GM18498 (cell line): ENCODE measurements at regions not wholly inside any gene's neighbourhood (a gene's known extent, or its start where the extent isn't known, plus 50 kb on each side); places are given as distances from the start of the nearest gene placed in this dataset.

Source experiments
- ATAC-seq: cut with Tn5 transposase; IDR thresholded peaks from one replicate; pipeline ENCODE4 v1.9.1; 2021; ENCODE audit warnings: mild to moderate bottlenecking, moderate library complexity; ENCODE audit not compliant: unreplicated experiment

DNA sequence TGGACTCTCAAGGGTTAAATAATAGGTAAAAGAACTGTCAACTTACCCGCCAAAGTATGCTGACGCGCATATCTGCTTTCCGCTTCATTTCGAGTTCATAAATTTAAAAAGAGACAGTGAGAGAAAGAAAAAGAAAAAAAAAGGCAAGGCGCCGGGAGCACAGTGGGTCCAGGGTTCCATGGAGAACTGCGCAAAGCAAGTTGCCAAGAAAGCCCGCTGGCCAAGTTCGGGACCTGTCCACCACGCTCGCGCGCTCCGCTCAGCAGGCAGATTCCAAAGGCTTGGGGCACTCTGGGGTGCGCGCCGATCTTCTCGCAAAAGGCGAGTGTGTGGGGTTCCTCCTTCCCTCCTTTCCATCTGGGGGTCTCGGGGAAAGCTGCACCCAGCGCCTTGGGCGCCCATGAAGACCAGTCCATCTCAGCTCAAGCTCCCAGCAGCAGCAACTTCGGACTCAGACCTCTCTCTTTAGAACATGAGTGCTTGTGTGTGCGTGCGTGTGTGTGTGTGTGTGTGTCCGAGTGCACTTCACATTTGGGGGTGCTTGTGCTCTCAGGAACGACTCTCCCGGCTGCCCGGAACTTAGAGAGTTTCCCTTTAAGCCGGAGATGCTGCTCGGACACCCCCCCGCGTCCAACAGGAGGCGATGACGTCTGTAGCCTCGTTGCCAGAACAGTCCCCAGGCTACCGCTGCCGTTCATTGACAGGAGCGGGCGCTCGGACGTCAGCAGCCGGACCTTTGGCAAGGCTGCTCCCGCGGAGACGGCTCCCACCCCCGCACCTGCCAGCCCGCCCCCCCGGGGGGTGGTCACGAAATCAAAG lies 180.0 kb downstream of the TBXT start:
- ATAC-seq: no peak

GRCh38 chr6:165986914-165987482 lies 180.7 kb downstream of the TBXT start:
- no peak for ATAC-seq

- ATAC-seq: no peak
Observed at GRCh38 chr6:165986311-165986913, 181.2 kb downstream of the TBXT start.

- ATAC-seq: no peak
Observed at GRCh38 chr6:165985806-165986299, 181.8 kb downstream of the TBXT start.

DNA sequence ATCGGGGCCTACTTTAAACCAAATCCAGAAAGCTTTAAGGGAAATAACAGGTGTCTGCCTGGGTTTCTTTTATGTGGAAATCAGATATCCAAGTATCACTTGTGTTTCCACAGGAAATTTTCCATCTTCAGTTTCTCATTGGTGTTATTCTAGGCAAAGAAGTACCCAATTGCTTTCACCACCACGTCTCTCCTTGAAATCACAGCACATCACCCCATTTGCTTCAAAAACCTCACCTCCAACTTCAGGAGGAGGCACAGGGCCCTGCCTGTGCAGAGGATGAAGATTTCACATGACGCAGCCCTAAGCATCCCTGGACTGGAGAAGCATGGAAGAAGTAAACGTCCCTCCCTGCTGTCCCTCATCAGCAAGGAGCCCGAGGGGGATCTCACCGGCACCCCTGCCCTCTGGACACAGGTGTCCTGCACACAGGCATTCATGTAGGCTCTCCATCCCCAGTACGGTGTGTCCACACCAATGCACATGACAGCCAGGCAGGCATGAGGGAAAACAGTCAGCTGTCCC lies 182.3 kb downstream of the TBXT start:
- no peak for ATAC-seq

DNA sequence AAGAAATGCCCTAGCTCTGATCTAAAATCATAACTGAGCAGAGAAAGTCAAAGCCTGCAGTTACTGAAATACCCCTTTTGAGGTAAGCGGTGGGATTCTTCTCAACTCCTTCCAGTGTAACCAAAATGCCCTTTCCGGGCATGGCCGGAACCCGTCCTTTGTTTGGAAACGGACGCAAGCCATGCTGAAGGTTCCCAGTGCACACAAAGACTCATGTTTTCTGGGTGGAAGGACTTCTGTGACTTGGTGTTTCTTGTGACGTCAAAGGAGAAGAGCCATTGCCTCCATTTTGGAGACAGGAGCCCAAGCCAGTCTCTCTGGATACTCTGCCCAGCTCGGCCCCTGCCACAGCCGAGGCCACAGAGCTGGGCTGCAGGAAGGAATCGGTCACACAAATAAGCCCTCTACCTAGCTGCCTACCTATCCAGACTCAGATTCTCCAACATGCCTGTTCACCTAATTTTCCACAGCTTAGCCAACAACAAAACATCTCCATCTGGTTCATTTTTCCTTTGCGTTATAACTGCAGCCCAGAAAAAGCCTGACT lies 182.8 kb downstream of the TBXT start:
- no peak for ATAC-seq

GRCh38 chr6:165983112-165984072 lies 184.3 kb downstream of the TBXT start:
- no peak for ATAC-seq

GRCh38 chr6:165978476-165978875 lies 189.2 kb downstream of the TBXT start:
- no peak for ATAC-seq

DNA sequence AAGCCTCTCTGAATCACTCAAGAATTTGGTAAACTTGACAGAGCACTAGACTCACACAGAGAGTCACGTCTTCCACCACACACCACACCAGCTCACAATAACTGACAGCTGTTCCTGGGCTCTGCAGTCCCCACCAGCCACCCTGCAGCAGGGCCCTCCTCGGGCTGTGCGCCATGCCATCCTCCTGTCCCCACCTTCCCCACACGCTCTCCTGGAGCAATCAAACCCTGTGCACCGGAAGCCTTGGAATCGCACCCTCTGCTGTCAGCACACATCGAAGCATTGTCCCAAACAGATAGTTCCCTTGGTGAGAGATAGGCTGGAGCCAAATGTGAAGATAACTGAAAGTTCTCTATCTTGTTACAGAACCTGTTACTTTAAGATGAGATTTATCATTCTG lies 191.0 kb downstream of the TBXT start:
- ATAC-seq: no peak

- no peak for ATAC-seq
Observed at GRCh38 chr6:165974817-165975216, 192.8 kb downstream of the TBXT start.

GRCh38 chr6:165973473-165973872 lies 194.2 kb downstream of the TBXT start:
- no peak for ATAC-seq

DNA sequence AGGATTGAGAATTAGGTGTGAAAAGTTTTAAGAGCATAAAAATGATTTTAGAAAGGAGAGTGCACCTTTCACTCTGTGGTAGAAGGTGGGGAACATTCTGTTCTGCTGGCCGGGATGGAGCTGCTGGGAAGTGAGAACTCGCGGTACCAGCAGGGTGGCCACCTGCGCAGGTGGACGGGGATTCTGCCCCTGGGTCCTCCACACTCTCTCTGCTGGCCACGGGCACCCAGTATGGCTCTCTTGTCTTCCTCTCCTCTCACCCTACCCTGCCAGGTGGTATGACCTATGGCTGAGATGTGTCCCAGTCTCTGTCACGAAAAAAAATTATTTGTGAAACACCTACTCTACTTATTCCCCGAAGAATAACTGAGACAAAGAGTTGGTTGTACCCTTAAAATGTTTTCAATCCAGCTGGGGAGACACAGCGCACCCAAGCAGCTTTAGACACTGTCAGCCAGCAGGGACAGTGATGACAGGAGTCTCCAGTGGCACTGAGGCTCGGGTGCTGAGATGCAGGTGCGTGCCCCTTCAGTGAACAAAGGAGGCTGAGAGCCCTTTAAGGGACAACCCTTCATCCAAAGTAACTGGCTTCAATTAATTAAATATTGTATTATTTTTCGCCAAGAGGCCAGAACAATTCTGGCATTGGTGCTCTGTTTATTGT lies 195.4 kb downstream of the TBXT start:
- no peak for ATAC-seq

- ATAC-seq: no peak
Observed at GRCh38 chr6:165971202-165971601, 196.4 kb downstream of the TBXT start.

DNA sequence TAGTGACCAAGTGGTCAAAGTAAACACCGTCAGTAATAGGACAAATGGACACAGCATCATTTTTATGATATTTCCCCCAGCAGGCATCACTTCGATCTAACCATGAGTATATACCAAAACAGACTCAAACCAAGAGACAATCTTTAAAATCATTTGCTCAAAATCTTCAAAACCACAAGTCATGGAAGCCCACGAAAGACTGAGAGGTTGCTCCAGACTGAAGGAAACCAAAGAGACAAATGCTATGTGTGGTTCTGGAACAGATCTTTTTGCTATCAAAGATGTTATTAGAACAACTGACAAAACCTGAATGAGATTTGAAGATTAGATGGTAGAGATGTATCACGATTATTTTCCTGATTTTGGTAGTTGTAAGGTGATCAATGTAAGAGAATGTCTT lies 197.7 kb downstream of the TBXT start:
- ATAC-seq: no peak

GRCh38 chr6:165969184-165969583 lies 198.5 kb downstream of the TBXT start:
- ATAC-seq: no peak

DNA sequence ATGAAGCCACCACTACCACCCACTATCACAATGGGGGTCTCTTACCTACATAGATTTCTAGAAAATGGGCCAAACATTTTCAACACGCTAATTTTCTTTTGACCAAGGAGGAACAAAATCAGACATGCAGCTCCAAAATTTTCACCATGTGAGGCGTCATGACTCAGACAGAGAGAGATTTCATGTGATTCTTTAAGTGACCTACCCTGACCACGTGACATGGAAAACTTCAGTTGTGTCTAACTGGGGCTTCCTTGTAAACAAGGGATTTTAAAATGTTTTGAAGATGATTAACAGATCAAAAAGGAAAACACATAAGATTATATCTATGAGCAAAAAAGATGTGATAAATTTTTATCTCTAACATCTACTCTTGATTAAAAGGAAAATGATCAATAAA lies 199.2 kb downstream of the TBXT start:
- ATAC-seq: no peak

DNA sequence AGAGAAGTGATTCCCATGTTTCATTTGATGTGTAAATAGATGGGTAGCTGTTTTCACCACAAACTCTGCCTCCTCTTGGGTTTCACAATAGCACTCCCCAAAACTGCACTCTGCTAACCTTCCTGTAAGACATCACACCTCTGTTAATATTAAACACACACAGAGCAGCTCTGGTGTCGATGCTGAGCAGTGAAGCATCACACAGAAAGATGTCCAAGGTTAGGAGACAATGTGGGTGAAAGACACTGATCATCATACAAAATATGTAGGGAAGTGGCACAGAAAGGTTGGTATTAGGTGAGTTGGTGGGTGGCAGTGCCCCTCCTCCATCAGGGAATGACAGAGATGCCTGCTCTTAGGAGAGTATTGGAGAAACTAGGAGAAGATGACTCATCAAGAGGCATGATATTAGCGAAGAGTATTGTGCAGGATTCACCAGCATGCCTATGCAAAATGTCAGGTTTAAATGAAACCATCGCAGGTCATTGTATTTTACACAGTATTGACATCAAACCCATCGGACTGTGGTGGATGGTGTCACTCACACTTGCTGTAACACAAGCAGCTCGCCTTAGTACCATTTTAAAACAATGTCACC lies 199.7 kb downstream of the TBXT start:
- ATAC-seq: no peak

DNA sequence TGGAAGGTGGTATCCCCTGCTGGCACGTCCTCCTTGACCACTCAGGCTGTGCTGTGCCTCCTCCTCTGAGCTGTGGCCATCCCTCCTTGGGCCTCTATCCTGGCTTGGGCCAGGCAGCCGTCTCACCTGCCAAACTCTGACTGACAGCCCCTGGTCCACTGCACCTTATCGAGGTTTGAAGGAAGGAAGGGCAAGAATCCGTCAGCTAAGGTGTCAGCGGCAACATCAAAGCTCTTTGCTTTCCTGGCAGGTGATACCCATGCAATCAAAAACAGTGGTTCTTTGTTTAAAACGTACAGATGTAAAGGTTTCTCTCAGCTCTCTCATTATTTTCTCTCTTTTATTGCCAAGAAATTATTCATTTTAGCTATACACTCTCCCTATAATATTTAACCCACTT lies 203.9 kb downstream of the TBXT start:
- no peak for ATAC-seq

GRCh38 chr6:165962366-165962765 lies 205.3 kb downstream of the TBXT start:
- no peak for ATAC-seq

- ATAC-seq: no peak
Observed at GRCh38 chr6:165961233-165961632, 206.4 kb downstream of the TBXT start.
